Astrocyte (in vitro differentiated cells and primary cell): ENCODE measurements at regions not wholly inside any gene's neighbourhood (a gene's known extent, or its start where the extent isn't known, plus 50 kb on each side); places are given as distances from the start of the nearest gene placed in this dataset.

Source experiments
- CTCF ChIP-seq: IDR thresholded peaks from 2 replicates; pipeline ENCODE4 v1.5.1; 2011; ENCODE audit warnings: low read depth, mild to moderate bottlenecking, inconsistent platforms, low read length, moderate library complexity; ENCODE audit not compliant: insufficient read depth
- EZH2 ChIP-seq: IDR thresholded peaks from 2 replicates; pipeline ENCODE4 v1.6.1; 2012; ENCODE audit warnings: mild to moderate bottlenecking, low read length, inconsistent platforms; ENCODE audit not compliant: insufficient read depth

GRCh38 chr18:42548493-42548892, 567.0 kb downstream of the RIT2 start:
- no peak for TF ChIP-seq CTCF
- no peak for TF ChIP-seq EZH2
